GM19025 (cell line): ENCODE measurements at regions not wholly inside any gene's neighbourhood (a gene's known extent, or its start where the extent isn't known, plus 50 kb on each side); places are given as distances from the start of the nearest gene placed in this dataset.
"Not testable (repeated sequence)": the region's sequence is repeated elsewhere in the genome, so short reads cannot be mapped to it uniquely, and the experiment has no call there.

Experiments
- ATAC-seq: cut with Tn5 transposase; IDR thresholded peaks from one replicate; pipeline ENCODE4 v1.9.1; 2021; ENCODE audit warnings: mild to moderate bottlenecking, low read depth, moderate library complexity; ENCODE audit not compliant: unreplicated experiment

DNA sequence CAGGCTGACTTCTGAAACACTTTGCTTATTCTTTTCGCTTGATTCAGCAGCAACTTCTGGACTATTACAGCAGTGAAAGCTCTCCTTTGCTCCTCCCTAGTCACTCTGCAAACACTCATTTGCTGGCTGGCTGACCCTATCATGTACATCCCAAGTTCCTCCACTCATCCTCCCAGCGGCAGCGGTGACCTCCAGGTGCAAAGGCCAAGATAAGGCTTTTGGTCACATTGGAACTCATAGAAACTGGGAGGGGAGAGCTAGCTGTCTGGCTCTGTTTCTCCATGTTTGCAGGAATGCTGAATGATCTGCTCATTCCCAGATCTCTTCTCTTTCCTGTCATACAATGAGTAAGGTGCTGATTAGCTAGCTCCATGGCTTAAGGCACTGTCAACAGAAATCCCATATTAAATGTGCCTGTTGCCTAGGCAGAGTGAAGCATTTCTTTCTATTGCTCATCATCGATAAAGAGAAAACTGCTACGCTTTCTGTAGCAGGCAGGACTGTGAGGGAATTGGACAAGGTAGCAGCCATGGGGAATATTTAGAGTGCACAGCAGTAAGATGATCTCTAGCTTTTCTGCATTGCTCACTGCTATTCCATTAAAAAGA is 250.5 kb upstream of the PDE4D start:
- ATAC-seq, result no peak

- ATAC-seq, result no peak
Observed at GRCh38 chr5:60141119-60141518, 247.6 kb upstream of the PDE4D start.

DNA sequence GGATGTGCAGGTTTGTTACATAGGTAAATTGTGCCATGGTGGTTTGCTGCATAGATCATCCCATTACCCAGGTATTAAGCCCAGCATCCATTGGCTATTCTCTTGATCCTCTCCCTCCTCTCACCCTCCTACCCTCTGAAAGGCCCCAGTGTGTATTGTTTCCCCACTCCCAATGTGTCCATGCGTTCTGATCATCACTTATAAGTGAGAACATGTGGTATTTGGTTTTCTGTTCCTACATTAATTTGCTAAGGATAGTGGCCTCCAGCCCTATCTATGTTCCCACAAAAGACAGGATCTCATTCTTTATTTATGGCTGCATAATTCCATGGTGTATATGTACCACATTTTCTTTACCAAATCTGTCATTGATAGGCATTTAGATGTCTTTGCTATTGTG is 243.3 kb upstream of the PDE4D start:
- no peak for ATAC-seq

DNA sequence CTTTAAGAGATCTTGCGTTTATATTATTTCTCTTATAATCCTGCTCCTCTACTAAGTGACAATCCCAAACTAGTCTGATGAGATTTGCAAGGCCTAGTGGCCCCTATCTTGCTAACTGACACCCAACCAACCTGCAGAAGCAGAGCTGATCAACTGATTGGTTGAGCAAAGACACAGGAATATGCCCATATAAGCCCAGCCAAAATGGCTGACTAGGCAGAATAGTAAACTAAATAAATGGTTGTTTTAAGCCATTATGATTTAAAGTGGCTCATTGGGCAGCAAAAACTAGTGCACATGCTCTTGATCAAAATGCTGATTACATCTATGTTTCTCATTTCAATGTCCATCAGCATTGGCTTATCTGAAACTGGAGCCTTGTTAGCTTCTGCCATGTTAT is 238.0 kb upstream of the PDE4D start:
- ATAC-seq, result no peak

GRCh38 chr5:60125636-60126035 is 232.1 kb upstream of the PDE4D start:
- no peak for ATAC-seq

DNA sequence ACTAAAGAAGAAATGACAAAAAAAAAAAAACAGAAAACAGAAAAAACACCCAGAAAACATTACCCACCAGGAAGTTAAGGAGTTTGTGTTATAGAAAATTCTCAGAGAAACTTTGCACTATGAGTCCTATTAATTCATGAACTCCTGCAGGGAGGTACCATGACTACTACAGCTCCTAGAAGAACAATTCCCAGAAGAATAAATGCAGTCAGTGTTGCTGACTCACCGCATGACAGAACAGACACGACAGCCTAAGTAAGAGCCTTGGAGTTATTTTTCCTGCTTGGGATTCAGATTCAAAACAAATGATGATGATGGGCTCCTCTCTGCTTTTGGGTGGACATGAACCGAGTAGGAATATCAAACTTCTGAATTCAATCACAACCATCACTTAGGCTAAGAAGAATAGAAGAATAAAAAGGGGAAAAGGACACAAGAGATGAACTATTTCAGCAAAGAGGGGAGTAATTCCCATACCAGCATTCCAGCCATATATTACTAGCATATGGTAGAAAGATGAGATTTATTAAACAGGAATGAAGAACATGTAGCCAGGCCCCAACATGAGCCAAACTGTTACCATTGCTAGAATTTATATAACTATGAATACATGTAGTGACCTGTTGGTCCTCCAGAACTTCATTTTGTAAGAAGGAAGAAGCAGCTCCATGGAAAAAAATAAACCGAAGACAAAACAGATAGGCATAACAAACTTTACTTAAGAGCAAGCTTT is 209.6 kb upstream of the PDE4D start:
- no peak for ATAC-seq

- ATAC-seq, result no peak
Observed at GRCh38 chr5:60101573-60101972, 208.0 kb upstream of the PDE4D start.

DNA sequence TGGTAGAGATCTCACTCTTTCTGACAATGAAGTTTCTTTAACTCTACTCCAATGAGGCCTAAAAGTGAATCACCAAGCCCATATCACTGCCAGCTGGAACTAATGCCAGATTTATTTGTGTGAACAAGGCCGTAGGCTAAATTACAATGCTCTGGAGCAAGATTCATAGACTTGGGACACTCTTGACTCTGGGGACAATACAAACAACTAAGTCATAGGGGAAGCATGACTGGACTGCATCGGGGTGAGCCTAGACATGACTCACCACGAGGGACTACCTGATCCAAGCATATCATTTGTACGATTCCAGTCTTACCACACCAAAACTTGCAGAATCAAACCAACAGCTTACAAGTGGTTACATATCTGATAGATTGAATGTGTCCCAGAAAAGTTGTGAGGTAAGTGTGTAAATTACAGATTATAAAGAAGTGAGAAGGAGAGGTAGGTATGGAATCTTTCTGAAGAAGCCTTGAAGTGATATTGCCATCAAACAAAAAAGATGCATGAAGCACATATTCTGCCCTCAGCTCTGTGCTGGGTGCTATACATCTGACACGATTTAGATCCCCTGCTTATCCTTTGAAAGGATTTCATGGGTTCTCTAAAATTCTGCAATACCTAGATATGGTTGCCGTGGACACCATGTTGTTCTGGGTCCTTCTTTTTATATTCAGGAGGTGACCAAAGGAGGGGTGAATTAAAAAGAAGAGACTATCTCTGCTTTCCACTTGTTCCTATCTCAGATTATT is 199.3 kb upstream of the PDE4D start:
- ATAC-seq, result no peak

DNA sequence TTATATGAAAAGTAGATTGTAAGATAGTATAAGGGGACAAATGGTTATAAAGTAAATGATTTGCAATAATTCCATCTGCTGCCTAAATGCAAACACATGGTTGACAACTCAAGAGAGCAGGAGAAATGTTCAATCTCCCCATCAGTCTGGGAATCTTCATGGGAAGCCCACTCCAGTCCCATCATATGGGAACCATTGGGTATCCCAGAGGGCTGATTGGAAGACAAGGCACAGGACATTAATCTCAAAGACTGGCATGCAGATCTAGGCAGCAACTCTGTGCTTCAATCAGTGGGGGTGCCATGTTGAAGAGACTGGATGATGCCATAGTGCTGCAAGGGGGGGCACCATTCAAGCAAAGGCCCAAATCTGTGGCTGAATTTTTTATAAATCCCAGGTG is 193.1 kb upstream of the PDE4D start:
- no peak for ATAC-seq

GRCh38 chr5:60084226-60084625 is 190.7 kb upstream of the PDE4D start:
- ATAC-seq, result no peak

GRCh38 chr5:60077292-60077691 is 183.8 kb upstream of the PDE4D start:
- ATAC-seq, result no peak

DNA sequence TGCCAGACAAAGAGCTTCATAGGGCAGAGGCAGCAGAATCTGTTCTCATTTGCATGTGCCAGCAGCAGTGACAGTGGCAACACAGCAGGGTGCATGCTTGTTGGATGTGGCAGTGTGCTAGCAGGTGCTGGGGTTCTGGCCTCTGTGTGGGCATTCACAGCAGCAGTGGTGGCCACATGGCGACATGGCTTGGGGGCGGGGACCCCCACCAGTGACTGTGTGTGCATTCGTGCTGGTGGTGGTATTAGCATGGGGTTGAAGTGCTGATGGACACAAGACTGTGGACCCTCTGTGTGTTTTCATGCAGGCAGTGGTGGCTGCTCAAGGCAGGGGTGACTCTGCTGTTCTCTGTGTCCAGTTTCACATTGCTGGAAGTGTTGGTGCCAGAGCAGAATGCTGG is 183.2 kb upstream of the PDE4D start:
- no peak for ATAC-seq

DNA sequence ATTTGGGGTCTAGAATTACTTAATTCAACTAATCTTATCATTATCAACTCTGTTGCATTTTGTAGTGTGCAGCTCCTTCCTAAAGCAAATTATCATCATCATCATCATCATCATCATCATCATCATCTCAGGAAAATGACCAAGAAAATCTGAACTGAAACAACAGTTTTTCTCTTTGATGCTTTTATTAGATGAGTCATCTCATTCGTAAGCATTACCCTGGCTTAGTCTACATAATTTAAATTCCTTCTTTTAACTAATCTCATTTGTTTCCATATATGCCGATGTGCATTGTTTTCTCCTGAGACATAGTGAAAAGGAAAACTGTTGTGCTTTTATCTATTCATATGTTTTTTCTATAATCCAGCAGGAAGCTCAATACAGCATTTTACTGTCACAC is 173.0 kb upstream of the PDE4D start:
- no peak for ATAC-seq

- no peak for ATAC-seq
Observed at GRCh38 chr5:60060389-60060788, 166.9 kb upstream of the PDE4D start.

DNA sequence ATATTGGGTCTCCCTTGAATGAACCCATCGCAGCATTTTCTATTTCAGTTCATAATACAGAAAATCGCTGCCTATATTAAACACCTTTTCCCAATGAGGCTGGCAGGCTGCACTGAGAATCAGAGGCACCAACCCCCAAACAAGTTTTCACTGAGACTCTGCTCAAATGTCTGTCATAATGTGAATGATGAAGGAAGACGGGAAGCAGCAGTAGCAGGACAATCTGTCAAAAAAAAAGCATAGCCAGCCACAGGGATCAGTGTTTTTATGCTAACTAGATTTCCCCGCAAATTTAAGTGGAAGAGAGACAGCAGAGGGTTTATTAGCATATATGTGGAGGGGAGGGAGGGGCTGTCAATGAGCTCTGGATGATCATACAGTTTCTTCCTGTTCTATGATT is 162.7 kb upstream of the PDE4D start:
- ATAC-seq, result no peak

- ATAC-seq, result no peak
Observed at GRCh38 chr5:60055168-60055567, 161.6 kb upstream of the PDE4D start.

- not testable (repeated sequence) for ATAC-seq
Observed at GRCh38 chr5:60041996-60042664, 148.6 kb upstream of the PDE4D start.

DNA sequence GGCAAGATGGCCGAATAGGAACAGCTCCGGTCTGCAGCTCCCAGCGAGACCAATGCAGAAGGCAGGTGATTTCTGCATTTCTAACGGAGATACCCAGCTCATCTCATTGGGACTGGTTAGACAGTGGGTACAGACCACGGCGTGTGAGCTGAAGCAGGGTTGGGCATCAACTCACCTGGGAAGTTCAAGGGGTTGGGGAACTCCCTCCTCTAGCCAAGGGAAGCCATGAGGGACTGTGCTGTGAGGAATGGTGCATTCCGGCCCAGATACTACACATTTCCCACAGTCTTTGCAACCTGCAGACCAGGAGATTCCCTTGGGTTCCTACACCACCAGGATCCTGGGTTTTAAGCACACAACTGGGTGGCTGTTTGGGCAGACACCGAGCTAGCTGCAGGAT is 148.0 kb upstream of the PDE4D start:
- not testable (repeated sequence) for ATAC-seq

GRCh38 chr5:60036192-60036938 is 142.8 kb upstream of the PDE4D start:
- no peak for ATAC-seq

GRCh38 chr5:60026161-60026560 is 132.6 kb upstream of the PDE4D start:
- no peak for ATAC-seq

- ATAC-seq, result no peak
Observed at GRCh38 chr5:60024104-60024503, 130.6 kb upstream of the PDE4D start.
